ENCODE measurements at regions not wholly inside any gene's neighbourhood (a gene's known extent, or its start where the extent isn't known, plus 50 kb on each side); places are given as distances from the start of the nearest gene placed in this dataset.
A peak's percentile ranks its signal among the peaks of the same experiment; 100 is the strongest.

- WGBS (ENCODE audit: insufficient coverage, low coverage, low lambda C conversion rate, missing lambda C conversion rate) = 41% methylated on average over 3 of the region's 6 CpGs
- ATAC-seq (no peak), DNase-seq (no peak)
These were observed 84.6 kb upstream of the FCN1 start for GRCh38 chr9:135002336-135002735.

DNA sequence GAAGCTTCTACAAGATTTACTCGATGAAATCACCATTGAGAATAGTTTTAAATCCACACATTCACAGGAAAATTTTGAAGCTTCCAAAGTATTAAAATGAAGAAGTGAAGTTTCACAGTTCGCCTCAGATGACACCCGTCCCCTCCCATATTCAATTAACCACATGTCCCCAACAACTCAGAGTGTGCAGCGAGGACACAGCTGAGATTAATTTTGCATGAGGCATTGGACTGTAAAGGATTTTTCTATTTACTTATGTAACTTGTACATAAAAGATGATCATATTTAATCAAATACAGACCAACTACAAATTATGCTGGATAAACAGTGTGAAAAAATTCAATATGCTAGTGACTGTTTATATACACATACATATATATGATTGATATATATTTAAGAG, 84.7 kb upstream of the OLFM1 start:
- no peaks in the 10 kb centered on the region for H3K4me1 ChIP-seq
- no peak for DNase-seq

More at GRCh38 chr9:135002336-135002735, 84.6 kb upstream of the FCN1 start:
- TF ChIP-seq, protein P1, sequence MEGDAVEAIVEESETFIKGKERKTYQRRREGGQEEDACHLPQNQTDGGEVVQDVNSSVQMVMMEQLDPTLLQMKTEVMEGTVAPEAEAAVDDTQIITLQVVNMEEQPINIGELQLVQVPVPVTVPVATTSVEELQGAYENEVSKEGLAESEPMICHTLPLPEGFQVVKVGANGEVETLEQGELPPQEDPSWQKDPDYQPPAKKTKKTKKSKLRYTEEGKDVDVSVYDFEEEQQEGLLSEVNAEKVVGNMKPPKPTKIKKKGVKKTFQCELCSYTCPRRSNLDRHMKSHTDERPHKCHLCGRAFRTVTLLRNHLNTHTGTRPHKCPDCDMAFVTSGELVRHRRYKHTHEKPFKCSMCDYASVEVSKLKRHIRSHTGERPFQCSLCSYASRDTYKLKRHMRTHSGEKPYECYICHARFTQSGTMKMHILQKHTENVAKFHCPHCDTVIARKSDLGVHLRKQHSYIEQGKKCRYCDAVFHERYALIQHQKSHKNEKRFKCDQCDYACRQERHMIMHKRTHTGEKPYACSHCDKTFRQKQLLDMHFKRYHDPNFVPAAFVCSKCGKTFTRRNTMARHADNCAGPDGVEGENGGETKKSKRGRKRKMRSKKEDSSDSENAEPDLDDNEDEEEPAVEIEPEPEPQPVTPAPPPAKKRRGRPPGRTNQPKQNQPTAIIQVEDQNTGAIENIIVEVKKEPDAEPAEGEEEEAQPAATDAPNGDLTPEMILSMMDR (IDR thresholded peaks at IDR 0.05) = no peak
- TF ChIP-seq POLR2A (IDR thresholded peaks at IDR 0.05) = no peak
- H3K27ac ChIP-seq = no peak overlapping the region
- no peaks in the 10 kb centered on the region for H3K4me1 ChIP-seq
- H3K36me3 ChIP-seq = no peaks in the 10 kb centered on the region
- H3K4me3 ChIP-seq = no peak overlapping the region
- intact Hi-C loops (cut with DNase I) = no loop called here
- no peaks in the 10 kb centered on the region for H3K27me3 ChIP-seq
- no peaks in the 10 kb centered on the region for H3K9me3 ChIP-seq

GRCh38 chr9:135004772-135005171, 82.7 kb upstream of the OLFM1 start:
- Histone ChIP-seq H3K4me1 (no peaks in the 10 kb centered on the region), H3K36me3 (no peaks in the 10 kb centered on the region), H3K27ac (no peak overlapping the region), H3K4me3 (no peak overlapping the region), H3K9me3 (no peaks in the 10 kb centered on the region), H3K27me3 (no peaks in the 10 kb centered on the region)
- intact Hi-C loops (cut with DNase I) = no loop called here
- no peak for TF ChIP-seq POLR2A (IDR thresholded peaks at IDR 0.05)
- TF ChIP-seq, protein P1 (IDR thresholded peaks at IDR 0.05) = no peak
- WGBS (ENCODE audit: insufficient coverage, low coverage, low lambda C conversion rate, missing lambda C conversion rate) = 85% methylated on average over 2 of the region's 2 CpGs
- ATAC-seq (no peak), DNase-seq (no peak)

More for the DNA sequence above, 84.7 kb upstream of the OLFM1 start:
- H3K27me3 ChIP-seq = no peaks in the 10 kb centered on the region
- ATAC-seq = no peak
- 53% methylated on average over 4 of the region's 4 CpGs for WGBS (ENCODE audit: insufficient coverage, low coverage, low lambda C conversion rate, missing lambda C conversion rate)
- no peak overlapping the region for H3K4me3 ChIP-seq
- intact Hi-C loops (cut with DNase I) = no loop called here
- H3K27ac ChIP-seq = no peak overlapping the region
- H3K36me3 ChIP-seq = no peaks in the 10 kb centered on the region
- H3K9me3 ChIP-seq = no peaks in the 10 kb centered on the region
- TF ChIP-seq POLR2A (IDR thresholded peaks at IDR 0.05) = no peak
- TF ChIP-seq, protein P1 (IDR thresholded peaks at IDR 0.05) = no peak

DNA sequence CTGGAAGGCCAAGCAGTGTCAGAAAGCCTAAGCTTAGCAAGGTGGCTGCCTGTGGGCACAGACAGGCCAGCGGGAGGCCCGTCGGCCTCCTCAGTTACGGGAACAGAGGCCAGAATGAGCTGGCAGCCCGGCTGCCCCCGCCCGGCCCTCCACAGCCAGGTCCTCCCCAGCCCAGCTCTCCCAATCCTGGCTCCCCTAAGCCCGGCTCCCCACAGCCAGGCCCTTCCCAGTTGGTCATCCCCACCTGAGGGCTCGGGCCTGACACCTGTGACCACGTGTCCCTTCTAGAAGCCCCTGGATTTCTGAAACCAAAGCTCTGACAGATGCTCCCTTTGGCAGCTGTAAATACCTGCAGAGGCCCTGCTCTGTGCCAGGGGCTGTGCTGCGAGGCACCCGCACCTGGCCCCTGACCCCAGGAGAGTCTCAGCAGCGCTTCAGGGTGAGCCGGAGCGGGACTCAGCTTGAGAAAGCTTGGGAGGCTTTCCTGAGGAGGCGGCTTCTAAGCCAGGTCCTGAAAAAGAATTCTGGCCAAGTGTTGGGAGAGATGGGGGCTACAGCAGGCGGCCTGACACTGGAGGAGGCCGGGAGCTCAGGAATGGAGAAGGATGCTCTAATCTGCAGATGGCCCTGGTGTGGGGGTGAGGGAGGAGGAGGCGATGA, 80.4 kb upstream of the OLFM1 start:
- Histone ChIP-seq H3K9me3 (no peaks in the 10 kb centered on the region), H3K4me1 (no peaks in the 10 kb centered on the region), H3K4me3 (no peak overlapping the region), H3K36me3 (no peaks in the 10 kb centered on the region), H3K27ac (no peak overlapping the region), H3K27me3 (no peaks in the 10 kb centered on the region)
- no peak for TF ChIP-seq POLR2A (IDR thresholded peaks at IDR 0.05)
- TF ChIP-seq, protein P1 (IDR thresholded peaks at IDR 0.05) = no peak
- 69% methylated on average over 5 of the region's 19 CpGs for WGBS (ENCODE audit: insufficient coverage, low coverage, low lambda C conversion rate, missing lambda C conversion rate)
- intact Hi-C loops (cut with DNase I) = no loop called here
- DNase-seq = peak in 1 of 3 donors; percentile 31
- no peak for ATAC-seq
